GM12891 (cell line): ENCODE measurements at regions not wholly inside any gene's neighbourhood (a gene's known extent, or its start where the extent isn't known, plus 50 kb on each side); places are given as distances from the start of the nearest gene placed in this dataset.

Experiments used
- PAX5 ChIP-seq: IDR thresholded peaks from 2 replicates; pipeline ENCODE4 v1.6.1; 2011; ENCODE audit warnings: low read length, moderate library complexity, mild to moderate bottlenecking; ENCODE audit not compliant: insufficient read depth, severe bottlenecking
- POLR2A ChIP-seq: IDR thresholded peaks from 2 replicates; pipeline ENCODE4 v1.6.1; 2011; ENCODE audit warnings: low read depth, low read length, control low read depth
- POLR2AphosphoS5 ChIP-seq: IDR thresholded peaks from 2 replicates; pipeline ENCODE4 v1.6.1; 2011; ENCODE audit warnings: low read depth, low read length, control low read depth
- SPI1 ChIP-seq: IDR thresholded peaks from 2 replicates; pipeline ENCODE4 v1.6.1; 2011; ENCODE audit warnings: low read depth, low read length, control low read depth
- TAF1 ChIP-seq: IDR thresholded peaks from 2 replicates; pipeline ENCODE4 v1.6.1; 2011; ENCODE audit warnings: low read depth, low read length, control low read depth

GRCh38 chr12:105944628-105945027, 194.1 kb downstream of the NUAK1 start:
- no peak for TF ChIP-seq POLR2A
- TF ChIP-seq POLR2AphosphoS5: no peak
- no peak for TF ChIP-seq TAF1
- TF ChIP-seq SPI1: no peak
- TF ChIP-seq PAX5: no peak
